ENCODE measurements at regions not wholly inside any gene's neighbourhood (a gene's known extent, or its start where the extent isn't known, plus 50 kb on each side); places are given as distances from the start of the nearest gene placed in this dataset.
"Not testable (repeated sequence)": the region's sequence is repeated elsewhere in the genome, so short reads cannot be mapped to it uniquely, and the experiment has no call there.

DNA sequence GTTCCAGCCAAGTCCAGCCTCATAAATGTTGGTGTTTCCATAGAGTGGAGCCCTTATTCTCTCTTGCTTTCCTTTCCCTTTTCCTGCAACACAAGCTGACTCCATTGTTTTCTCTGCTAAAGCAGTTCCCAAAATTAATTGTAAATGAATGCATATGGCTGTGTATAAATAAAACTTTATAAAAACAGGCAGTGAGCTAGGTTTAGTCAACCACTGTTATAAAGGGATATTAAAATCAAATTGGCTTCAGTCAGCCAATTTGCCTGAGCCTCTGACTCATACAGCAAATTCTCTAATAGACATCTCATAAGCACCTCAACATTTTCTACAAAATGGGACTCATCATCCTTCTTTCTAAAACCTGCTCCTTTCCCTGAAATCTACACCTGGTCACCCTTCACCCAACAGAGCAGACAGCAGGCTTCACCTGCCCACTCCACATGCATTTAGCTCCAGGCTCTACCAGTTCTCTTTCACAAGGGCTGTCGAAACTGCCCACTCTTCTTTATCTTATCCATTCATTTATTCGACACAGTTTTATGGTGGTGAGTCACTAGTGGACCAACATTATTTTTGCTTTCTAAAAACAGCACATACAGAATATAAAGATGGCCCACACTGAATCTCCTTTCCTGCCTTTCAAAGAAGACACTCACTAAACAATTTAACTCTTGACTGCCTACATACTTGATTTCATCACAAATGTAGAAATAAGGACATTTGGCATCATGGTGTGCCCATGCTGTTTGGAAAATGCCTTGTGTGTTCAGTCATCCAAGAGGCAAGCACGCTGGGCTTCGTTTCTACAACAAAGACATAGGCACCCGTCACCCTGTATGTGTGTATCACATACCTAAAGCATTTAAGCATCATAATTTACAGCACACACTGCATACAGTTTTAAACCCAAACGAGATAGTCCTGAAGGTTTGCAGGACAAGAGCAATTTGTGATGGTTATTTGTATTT, 74.6 kb upstream of the C7orf33 start:
- Histone ChIP-seq H3K4me3 (replicated peaks in 1 of 3; ENCODE audit: insufficient read depth in 1 of 3, low read depth in 1 of 3, low read length in 3 of 3) (no peak overlapping the region), H3K9ac (replicated peaks; ENCODE audit: extremely low read depth, insufficient read depth, low read length) (no peak overlapping the region), H3K36me3 (ENCODE audit: control insufficient read depth in 2 of 2, extremely low read depth in 1 of 2, insufficient read depth in 2 of 2, low read length in 2 of 2) (no peaks in the 10 kb centered on the region), H3K4me2 (ENCODE audit: insufficient read depth, low read length) (no peak overlapping the region), H3K27ac (ENCODE audit: insufficient read depth, low read depth, low read length) (no peak overlapping the region), H3K4me1 (ENCODE audit: control insufficient read depth, extremely low read depth, insufficient read depth, low read length) (no peaks in the 10 kb centered on the region), H2AFZ (ENCODE audit: low read depth, low read length) (no peak overlapping the region), H4K20me1 (replicated peaks; ENCODE audit: control insufficient read depth, extremely low read depth, insufficient read depth, low read length) (no peaks in the 10 kb centered on the region), H3K9me1 (replicated peaks; ENCODE audit: control insufficient read depth, extremely low read depth, insufficient read depth, low read length) (no peaks in the 10 kb centered on the region), H3K79me2 (ENCODE audit: control insufficient read depth, insufficient read depth, low read length) (no peaks in the 10 kb centered on the region), H3K27me3 (ENCODE audit: control insufficient read depth in 2 of 2, insufficient read depth in 2 of 2, low read length in 2 of 2) (no peaks in the 10 kb centered on the region), H3K9me3 (replicated peaks; ENCODE audit: control insufficient read depth, insufficient read depth, low read length) (no peaks in the 10 kb centered on the region)
- intact Hi-C loops (cut with micrococcal nuclease) = no loop called here
- CTCF ChIA-PET = no interaction called here
- no peak for FAIRE-seq
- TF ChIP-seq POLR2AphosphoS5 (IDR thresholded peaks at IDR 0.05; ENCODE audit: insufficient read depth, low read depth, low read length) (no peak), GATA2 (IDR thresholded peaks at IDR 0.05; ENCODE audit: insufficient read depth, insufficient read length, low read depth, low read length) (no peak), MYC (IDR thresholded peaks at IDR 0.05; ENCODE audit: low read depth, low read length) (no peak), JUN (IDR thresholded peaks at IDR 0.05; ENCODE audit: borderline replicate concordance, insufficient read depth, insufficient read length, low read depth) (no peak), EZH2 (IDR thresholded peaks at IDR 0.05; ENCODE audit: borderline replicate concordance, low read depth, low read length, severe bottlenecking) (no peak), FOS (IDR thresholded peaks at IDR 0.05; ENCODE audit: borderline replicate concordance, insufficient read depth, low read length) (no peak), POLR2A (IDR thresholded peaks at IDR 0.05; ENCODE audit: low read depth, low read length) (no peak)
- TF ChIP-seq, protein P1, sequence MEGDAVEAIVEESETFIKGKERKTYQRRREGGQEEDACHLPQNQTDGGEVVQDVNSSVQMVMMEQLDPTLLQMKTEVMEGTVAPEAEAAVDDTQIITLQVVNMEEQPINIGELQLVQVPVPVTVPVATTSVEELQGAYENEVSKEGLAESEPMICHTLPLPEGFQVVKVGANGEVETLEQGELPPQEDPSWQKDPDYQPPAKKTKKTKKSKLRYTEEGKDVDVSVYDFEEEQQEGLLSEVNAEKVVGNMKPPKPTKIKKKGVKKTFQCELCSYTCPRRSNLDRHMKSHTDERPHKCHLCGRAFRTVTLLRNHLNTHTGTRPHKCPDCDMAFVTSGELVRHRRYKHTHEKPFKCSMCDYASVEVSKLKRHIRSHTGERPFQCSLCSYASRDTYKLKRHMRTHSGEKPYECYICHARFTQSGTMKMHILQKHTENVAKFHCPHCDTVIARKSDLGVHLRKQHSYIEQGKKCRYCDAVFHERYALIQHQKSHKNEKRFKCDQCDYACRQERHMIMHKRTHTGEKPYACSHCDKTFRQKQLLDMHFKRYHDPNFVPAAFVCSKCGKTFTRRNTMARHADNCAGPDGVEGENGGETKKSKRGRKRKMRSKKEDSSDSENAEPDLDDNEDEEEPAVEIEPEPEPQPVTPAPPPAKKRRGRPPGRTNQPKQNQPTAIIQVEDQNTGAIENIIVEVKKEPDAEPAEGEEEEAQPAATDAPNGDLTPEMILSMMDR (IDR thresholded peaks at IDR 0.05; ENCODE audit: extremely low read depth in 1 of 2, insufficient read depth in 1 of 2, low read depth in 1 of 2, low read length in 2 of 2) = no peak
- TF ChIP-seq, protein P2, sequence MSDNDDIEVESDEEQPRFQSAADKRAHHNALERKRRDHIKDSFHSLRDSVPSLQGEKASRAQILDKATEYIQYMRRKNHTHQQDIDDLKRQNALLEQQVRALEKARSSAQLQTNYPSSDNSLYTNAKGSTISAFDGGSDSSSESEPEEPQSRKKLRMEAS (IDR thresholded peaks at IDR 0.05; ENCODE audit: insufficient read depth, insufficient read length) = no peak
- no peak for DNase-seq (ENCODE audit: low read depth, low spot score)
- BruUV-seq (replicated peaks) = no TSS peak
- POLR2A ChIA-PET = no interaction called here
- dilution Hi-C loops (cut with MboI; ENCODE audit: extremely low pct_ligation_motif_present, low sequenced_read_pairs) = no loop called here

DNA sequence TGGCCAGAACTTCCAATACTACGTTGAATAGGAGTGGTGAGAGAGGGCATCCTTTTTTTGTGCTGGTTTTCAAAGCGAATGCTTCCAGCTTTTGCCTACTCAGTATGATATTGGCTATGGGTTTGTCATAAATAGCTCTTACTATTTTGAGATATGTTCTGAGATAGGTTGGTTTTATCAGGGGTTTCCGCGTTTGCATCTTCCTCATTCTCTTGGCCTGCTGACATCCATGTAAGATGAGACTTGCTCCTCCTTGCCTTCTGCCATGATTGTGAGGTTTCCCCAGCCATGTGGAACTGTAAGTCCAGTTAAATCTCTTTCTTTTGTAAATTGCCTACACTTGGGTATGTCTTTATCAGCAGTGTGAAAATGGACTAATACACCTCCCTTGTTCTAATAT, 71.2 kb upstream of the C7orf33 start:
- H3K9ac ChIP-seq (replicated peaks; ENCODE audit: extremely low read depth, insufficient read depth, low read length); H3K4me3 ChIP-seq (replicated peaks in 1 of 3; ENCODE audit: insufficient read depth in 1 of 3, low read depth in 1 of 3, low read length in 3 of 3); H3K27ac ChIP-seq (ENCODE audit: insufficient read depth, low read depth, low read length); H3K36me3 ChIP-seq (ENCODE audit: control insufficient read depth in 2 of 2, extremely low read depth in 1 of 2, insufficient read depth in 2 of 2, low read length in 2 of 2); intact Hi-C loops (cut with micrococcal nuclease); DNase-seq (ENCODE audit: low read depth, low spot score); H2AFZ ChIP-seq (ENCODE audit: low read depth, low read length); H3K9me1 ChIP-seq (replicated peaks; ENCODE audit: control insufficient read depth, extremely low read depth, insufficient read depth, low read length); BruUV-seq (replicated peaks); H3K9me3 ChIP-seq (replicated peaks; ENCODE audit: control insufficient read depth, insufficient read depth, low read length); POLR2A ChIA-PET; FAIRE-seq; H3K27me3 ChIP-seq (ENCODE audit: control insufficient read depth in 2 of 2, insufficient read depth in 2 of 2, low read length in 2 of 2); H3K4me1 ChIP-seq (ENCODE audit: control insufficient read depth, extremely low read depth, insufficient read depth, low read length); H4K20me1 ChIP-seq (replicated peaks; ENCODE audit: control insufficient read depth, extremely low read depth, insufficient read depth, low read length); H3K4me2 ChIP-seq (ENCODE audit: insufficient read depth, low read length); CTCF ChIA-PET; dilution Hi-C loops (cut with MboI; ENCODE audit: extremely low pct_ligation_motif_present, low sequenced_read_pairs); H3K79me2 ChIP-seq (ENCODE audit: control insufficient read depth, insufficient read depth, low read length): not testable (repeated sequence)

Measured in endothelial cell of umbilical vein (primary cell).